Kidney tubule cell (primary cell): ENCODE measurements at regions not wholly inside any gene's neighbourhood (a gene's known extent, or its start where the extent isn't known, plus 50 kb on each side); places are given as distances from the start of the nearest gene placed in this dataset.
"Not testable (repeated sequence)": the region's sequence is repeated elsewhere in the genome, so short reads cannot be mapped to it uniquely, and the experiment has no call there.

ENCODE experiments used
- DNase-seq: peaks from one replicate; pipeline ENCODE4 v3.0.0-alpha.2; 2018; ENCODE audit warnings: low spot score

- no peak for DNase-seq
Observed at GRCh38 chr4:54403700-54404453, 174.8 kb downstream of the PDGFRA start.

GRCh38 chr4:54409270-54409817 is 180.3 kb downstream of the PDGFRA start:
- DNase-seq = not testable (repeated sequence)

- DNase-seq = no peak
Observed at GRCh38 chr4:54414545-54414944, 185.5 kb downstream of the PDGFRA start.

GRCh38 chr4:54417476-54417875 is 188.4 kb downstream of the PDGFRA start:
- DNase-seq = no peak

GRCh38 chr4:54418468-54418867 is 189.4 kb downstream of the PDGFRA start:
- DNase-seq = no peak

GRCh38 chr4:54423066-54423465 is 194.0 kb downstream of the PDGFRA start:
- DNase-seq = peak; percentile 31

GRCh38 chr4:54427826-54428225 is 198.7 kb downstream of the PDGFRA start:
- DNase-seq = no peak

GRCh38 chr4:54428940-54429339 is 199.8 kb downstream of the PDGFRA start:
- no peak for DNase-seq

GRCh38 chr4:54433686-54434085 is 204.6 kb downstream of the PDGFRA start:
- no peak for DNase-seq

GRCh38 chr4:54439831-54440243 is 210.7 kb downstream of the PDGFRA start:
- peak; percentile 7 for DNase-seq

GRCh38 chr4:54440394-54441136 is 211.5 kb downstream of the PDGFRA start:
- DNase-seq = peak; percentile 17

- no peak for DNase-seq
Observed at GRCh38 chr4:54445866-54446265, 211.9 kb upstream of the KIT start.

GRCh38 chr4:54446581-54446980 is 211.2 kb upstream of the KIT start:
- no peak for DNase-seq

- no peak for DNase-seq
Observed at GRCh38 chr4:54447304-54447703, 210.5 kb upstream of the KIT start.

GRCh38 chr4:54449999-54450398 is 207.8 kb upstream of the KIT start:
- no peak for DNase-seq

GRCh38 chr4:54466960-54467359 is 190.8 kb upstream of the KIT start:
- not testable (repeated sequence) for DNase-seq

GRCh38 chr4:54473077-54473545 is 184.6 kb upstream of the KIT start:
- no peak for DNase-seq

GRCh38 chr4:54473798-54474197 is 184.0 kb upstream of the KIT start:
- DNase-seq = no peak

GRCh38 chr4:54475546-54475945 is 182.2 kb upstream of the KIT start:
- DNase-seq = peak; percentile 56

- peak; percentile 60 for DNase-seq
Observed at GRCh38 chr4:54482529-54483200, 175.1 kb upstream of the KIT start.

- no peak for DNase-seq
Observed at GRCh38 chr4:54484383-54484782, 173.4 kb upstream of the KIT start.

GRCh38 chr4:54487491-54487890 is 170.3 kb upstream of the KIT start:
- DNase-seq = peak; percentile 30
